ENCODE measurements at regions not wholly inside any gene's neighbourhood (a gene's known extent, or its start where the extent isn't known, plus 50 kb on each side); places are given as distances from the start of the nearest gene placed in this dataset.
"Not testable (repeated sequence)": the region's sequence is repeated elsewhere in the genome, so short reads cannot be mapped to it uniquely, and the experiment has no call there.

- TF ChIP-seq CTCF (IDR thresholded peaks at IDR 0.05), result no peak
- no peak for TF ChIP-seq POLR2A (IDR thresholded peaks at IDR 0.05)
Measured at GRCh38 chr1:81738875-81739274, 61.9 kb upstream of the ADGRL2 start.

GRCh38 chr1:81733480-81733879 is 67.3 kb upstream of the ADGRL2 start:
- 82 to 96% methylated on average over 2 of the region's 2 CpGs for WGBS, 2 donors
- Histone ChIP-seq H3K4me1 (no peaks in the 10 kb centered on the region), H3K4me3 (no peak overlapping the region), H3K9me3 (no peaks in the 10 kb centered on the region), H3K36me3 (ENCODE audit: low read depth, missing control alignments) (no peaks in the 10 kb centered on the region), H3K27ac (no peak overlapping the region), H3K27me3 (no peaks in the 10 kb centered on the region)
- TF ChIP-seq CTCF (IDR thresholded peaks at IDR 0.05) (no peak), POLR2A (IDR thresholded peaks at IDR 0.05) (no peak)
- intact Hi-C loops (cut with DNase I; ENCODE audit: low total_unique reads), result no loop called here
- DNase-seq, result no peak

More at GRCh38 chr1:81738875-81739274, 61.9 kb upstream of the ADGRL2 start:
- WGBS, 2 donors, result 80 to 95% methylated on average over 1 of the region's 1 CpG
- Histone ChIP-seq H3K27ac (no peak overlapping the region), H3K4me3 (no peak overlapping the region), H3K9me3 (no peaks in the 10 kb centered on the region), H3K36me3 (ENCODE audit: low read depth, missing control alignments) (no peaks in the 10 kb centered on the region), H3K4me1 (no peaks in the 10 kb centered on the region), H3K27me3 (no peaks in the 10 kb centered on the region)
- DNase-seq, result no peak
- intact Hi-C loops (cut with DNase I; ENCODE audit: low total_unique reads), result no loop called here

GRCh38 chr1:81731989-81732388 is 68.7 kb upstream of the ADGRL2 start:
- intact Hi-C loops (cut with DNase I; ENCODE audit: low total_unique reads), result no loop called here
- H3K27ac ChIP-seq, result no peak overlapping the region
- H3K9me3 ChIP-seq, result no peaks in the 10 kb centered on the region
- H3K4me3 ChIP-seq, result no peak overlapping the region
- no peaks in the 10 kb centered on the region for H3K27me3 ChIP-seq
- no peaks in the 10 kb centered on the region for H3K36me3 ChIP-seq (ENCODE audit: low read depth, missing control alignments)
- H3K4me1 ChIP-seq, result no peaks in the 10 kb centered on the region
- no peak for DNase-seq
- TF ChIP-seq POLR2A (IDR thresholded peaks at IDR 0.05) (no peak), CTCF (IDR thresholded peaks at IDR 0.05) (no peak)

GRCh38 chr1:81730881-81731280 is 69.9 kb upstream of the ADGRL2 start:
- WGBS, 2 donors, result 75 to 83% methylated on average over 1 of the region's 1 CpG
- Histone ChIP-seq H3K4me1 (no peaks in the 10 kb centered on the region), H3K36me3 (ENCODE audit: low read depth, missing control alignments) (no peaks in the 10 kb centered on the region), H3K4me3 (no peak overlapping the region), H3K27me3 (no peaks in the 10 kb centered on the region), H3K27ac (no peak overlapping the region), H3K9me3 (no peaks in the 10 kb centered on the region)
- no peak for TF ChIP-seq CTCF (IDR thresholded peaks at IDR 0.05)
- TF ChIP-seq POLR2A (IDR thresholded peaks at IDR 0.05), result no peak
- no peak for DNase-seq
- intact Hi-C loops (cut with DNase I; ENCODE audit: low total_unique reads), result no loop called here

GRCh38 chr1:81730299-81730698 is 70.4 kb upstream of the ADGRL2 start:
- H3K27ac ChIP-seq; H3K4me1 ChIP-seq; DNase-seq; H3K36me3 ChIP-seq (ENCODE audit: low read depth, missing control alignments); H3K9me3 ChIP-seq; H3K4me3 ChIP-seq; H3K27me3 ChIP-seq; intact Hi-C loops (cut with DNase I; ENCODE audit: low total_unique reads): not testable (repeated sequence)
- 95 to 96% methylated on average over 7 of the region's 7 CpGs for WGBS, 2 donors
